GM18519 (cell line): ENCODE measurements at regions not wholly inside any gene's neighbourhood (a gene's known extent, or its start where the extent isn't known, plus 50 kb on each side); places are given as distances from the start of the nearest gene placed in this dataset.
A peak's percentile ranks its signal among the peaks of the same experiment; 100 is the strongest.

ENCODE experiments used
- ATAC-seq: cut with Tn5 transposase; IDR thresholded peaks from one replicate; pipeline ENCODE4 v1.9.1; 2021; ENCODE audit warnings: mild to moderate bottlenecking, moderate library complexity; ENCODE audit not compliant: unreplicated experiment, low FRiP score

GRCh38 chr6:141594874-141595273 is 537.9 kb upstream of the GJE1 start:
- no peak for ATAC-seq

DNA sequence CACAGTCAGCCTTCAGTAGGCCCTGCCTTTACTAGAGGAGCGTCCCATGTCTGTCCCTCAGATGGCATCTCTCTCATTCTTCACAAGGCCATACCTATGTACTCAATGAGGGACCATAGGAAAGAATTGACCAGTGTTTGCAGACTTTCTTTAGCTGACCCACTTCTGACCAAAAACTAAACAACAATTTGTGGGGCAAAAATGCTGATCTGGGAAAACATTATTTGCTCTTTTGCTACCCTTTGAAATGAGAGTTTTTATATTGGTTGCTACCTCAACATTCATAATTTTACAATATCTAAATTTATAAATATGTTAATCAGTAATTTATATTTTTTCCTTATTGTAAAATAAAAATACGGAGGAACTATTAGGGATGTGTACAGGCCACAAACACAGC is 539.4 kb upstream of the GJE1 start:
- ATAC-seq = no peak

DNA sequence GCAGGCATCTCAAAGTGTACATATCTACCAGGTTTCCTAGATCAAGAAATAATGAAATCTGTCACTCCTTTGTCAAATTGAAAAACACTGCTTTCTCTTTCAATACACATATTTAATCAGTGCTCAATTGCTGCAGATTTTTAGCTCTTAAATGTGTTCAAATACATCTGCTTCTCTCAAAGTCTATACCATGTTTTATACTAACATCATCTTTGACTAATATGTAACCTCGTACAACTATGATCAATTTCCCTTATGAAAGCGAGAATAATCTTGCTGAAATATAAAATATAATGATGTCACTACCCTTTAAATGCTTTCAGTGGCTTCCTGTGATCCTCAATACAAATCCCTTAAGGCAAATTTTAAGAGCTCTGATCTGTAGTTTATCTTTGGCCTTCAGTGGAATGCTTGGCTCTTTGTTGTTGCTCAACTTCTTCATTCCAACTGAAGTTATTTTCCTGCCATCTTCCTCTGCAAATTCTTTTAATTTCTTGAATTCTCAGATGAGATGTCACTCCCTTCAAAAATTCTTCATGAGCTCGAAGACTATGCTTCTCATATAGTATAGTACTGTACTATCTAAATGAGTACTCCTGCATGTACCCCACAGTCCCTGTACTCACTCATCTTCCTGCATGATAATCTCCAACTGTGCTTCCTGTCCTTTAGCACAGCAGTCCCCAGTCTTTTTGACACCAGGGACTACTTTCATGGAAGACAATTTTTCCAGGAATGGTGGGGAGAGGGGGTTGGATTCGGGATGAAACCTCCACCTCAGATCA is 545.1 kb upstream of the GJE1 start:
- ATAC-seq = no peak

GRCh38 chr6:141580988-141581552 is 551.7 kb upstream of the GJE1 start:
- ATAC-seq = no peak

DNA sequence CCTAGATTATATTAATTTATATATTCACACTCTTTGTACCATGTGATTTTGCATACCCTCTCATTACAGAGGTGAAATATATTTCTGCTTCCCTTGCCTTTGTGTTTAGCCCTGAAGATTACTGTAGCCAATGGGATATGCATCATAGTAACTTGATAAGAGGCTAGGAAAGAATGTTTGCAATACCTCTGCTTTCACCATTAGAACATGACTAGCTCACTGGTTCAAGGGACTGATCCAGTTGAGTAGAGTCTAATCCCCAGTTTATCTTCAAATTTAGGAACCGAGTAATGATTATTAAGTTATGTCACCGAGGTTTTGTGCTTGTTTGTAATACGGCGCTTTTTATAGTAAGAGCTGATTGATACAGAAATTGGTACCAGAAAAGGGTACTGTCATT is 552.6 kb upstream of the GJE1 start:
- no peak for ATAC-seq

DNA sequence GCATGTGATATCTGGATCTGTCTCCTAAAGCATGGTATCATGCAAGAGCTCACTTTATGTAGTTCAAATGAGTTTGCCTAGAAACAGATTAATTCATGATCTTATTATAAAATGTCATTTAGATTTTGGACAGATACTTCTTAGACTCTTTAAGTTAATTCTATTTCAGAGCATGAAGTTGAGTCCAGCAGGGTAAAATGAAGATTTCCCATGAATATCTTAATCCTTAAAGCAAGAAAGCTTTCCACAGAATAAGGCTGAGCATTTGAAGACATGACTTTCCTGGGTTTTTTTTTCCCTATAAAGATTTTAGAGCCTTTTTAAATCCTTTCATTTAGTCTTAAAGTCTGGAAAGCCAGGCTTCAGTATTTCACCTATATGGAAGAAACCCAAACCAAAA is 556.0 kb upstream of the GJE1 start:
- no peak for ATAC-seq

DNA sequence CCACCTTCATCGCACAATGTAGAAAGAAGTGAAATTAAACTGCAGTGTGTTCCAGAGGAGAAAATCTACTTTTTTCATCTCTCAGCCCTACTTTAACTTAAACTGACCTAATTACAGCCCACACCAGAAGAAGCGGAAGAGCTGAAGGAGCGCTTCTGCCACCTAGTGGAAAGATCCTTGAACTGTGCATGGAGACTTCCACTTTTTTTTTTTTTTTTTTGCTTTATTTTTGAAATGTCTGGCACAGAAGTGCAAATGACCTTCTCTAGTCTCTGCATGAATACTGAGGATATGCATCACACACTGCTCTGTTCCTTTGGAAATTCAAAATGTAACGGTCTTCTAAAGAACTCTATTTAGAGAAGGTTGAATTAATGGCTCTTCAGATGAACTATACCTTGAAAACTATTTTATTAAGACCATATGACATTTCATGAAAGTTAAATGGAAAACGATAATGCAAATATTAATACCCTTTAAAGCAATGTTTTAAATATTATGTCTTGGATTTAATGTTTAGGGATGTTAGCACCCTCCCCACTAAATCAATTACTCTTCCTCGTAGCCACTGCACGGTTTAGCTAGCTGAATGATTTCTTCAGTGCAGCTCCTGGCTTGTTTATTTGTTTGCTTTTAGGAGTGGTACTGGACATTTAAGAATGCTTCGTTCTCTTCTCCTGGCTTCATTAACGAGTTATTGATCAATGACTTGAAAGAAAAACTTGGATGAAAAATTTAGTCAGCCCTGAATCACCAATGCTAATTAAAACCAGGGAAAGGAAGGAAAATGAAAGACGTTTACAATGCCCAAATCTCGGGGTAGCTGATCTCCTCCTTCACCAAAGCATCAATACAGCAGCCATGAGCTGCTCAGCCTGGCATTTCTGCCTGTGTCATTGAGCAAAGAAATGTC is 569.6 kb upstream of the GJE1 start:
- peak; percentile 89 for ATAC-seq

- no peak for ATAC-seq
Measured at GRCh38 chr6:141562186-141562811, 570.4 kb upstream of the GJE1 start.

- ATAC-seq = no peak
Measured at GRCh38 chr6:141561154-141561553, 571.6 kb upstream of the GJE1 start.

DNA sequence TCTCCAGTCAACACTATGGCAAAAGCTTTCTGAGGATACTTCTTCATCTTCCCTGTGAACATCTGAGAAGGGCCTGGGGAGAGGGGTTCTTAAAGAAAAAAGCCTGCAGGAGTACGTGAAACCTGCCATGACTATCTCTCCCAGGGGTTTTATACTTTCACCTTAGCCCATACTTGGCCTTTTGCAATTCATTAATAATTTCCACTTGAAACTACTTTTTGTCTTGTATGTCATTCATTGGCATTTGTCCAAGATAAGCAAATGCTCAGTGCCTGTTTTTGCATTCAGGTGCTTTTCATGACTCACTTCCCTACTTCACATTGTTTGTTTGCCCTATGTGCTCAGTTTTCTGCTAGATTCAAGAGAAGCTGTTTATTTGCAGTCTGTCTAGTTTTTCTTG is 580.3 kb upstream of the GJE1 start:
- peak; percentile 60 for ATAC-seq

GRCh38 chr6:141552031-141552430 is 580.7 kb upstream of the GJE1 start:
- no peak for ATAC-seq

GRCh38 chr6:141551318-141551717 is 581.4 kb upstream of the GJE1 start:
- ATAC-seq = no peak

- ATAC-seq = no peak
Measured at GRCh38 chr6:141550471-141550870, 582.3 kb upstream of the GJE1 start.

DNA sequence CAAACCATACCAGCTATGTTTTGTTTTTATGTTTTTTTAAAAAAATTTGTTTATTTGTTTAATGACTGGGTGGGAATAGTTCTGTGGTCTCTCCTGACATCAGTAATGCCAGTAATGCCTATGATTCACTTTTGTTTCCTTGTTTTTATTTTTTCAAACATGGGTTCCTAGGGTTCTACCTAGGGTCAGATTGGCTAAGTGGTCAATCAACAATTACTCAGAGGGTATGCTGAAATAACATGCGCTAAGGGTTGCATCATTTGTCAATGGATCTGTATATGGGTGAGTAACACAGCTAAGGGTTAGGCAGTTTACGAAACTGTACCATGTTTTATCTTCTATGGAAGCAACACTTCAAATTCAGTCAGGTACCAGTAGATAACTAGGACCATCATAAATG is 583.8 kb upstream of the GJE1 start:
- ATAC-seq = no peak

DNA sequence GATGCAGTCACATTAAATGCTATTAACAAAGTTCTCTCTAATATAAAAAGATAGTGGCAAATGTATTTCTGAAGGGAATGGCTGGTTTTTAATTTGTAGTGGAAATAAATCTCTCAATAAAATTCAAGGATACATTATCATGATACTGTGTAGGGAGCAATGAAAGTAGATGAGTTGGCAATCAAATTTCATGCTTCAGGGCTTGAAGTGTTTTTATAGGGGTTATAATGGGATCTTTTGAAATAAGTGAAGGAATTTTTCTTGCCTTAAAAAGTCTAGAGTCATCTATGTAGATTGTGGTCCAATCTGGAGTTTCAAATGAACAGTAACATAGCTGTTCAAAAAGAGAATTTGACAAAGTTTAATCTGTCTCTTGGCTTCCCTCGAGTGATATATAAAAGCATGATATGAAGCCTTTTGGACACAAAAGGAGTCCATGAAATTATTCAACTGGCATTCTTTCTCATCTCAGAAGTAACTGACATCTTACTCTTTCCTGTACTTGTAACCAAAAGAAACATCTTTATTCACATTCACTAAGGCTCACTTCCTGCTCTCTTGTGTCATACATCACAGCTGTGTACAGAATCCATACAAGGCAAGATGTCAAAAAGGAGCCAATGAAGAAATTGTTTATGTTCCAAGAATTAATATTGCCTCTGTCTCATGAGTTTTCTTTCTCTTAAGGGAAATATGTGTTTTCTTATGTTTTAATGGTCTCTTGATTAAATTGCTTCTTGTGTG is 591.0 kb upstream of the GJE1 start:
- ATAC-seq = no peak

- no peak for ATAC-seq
Measured at GRCh38 chr6:141540207-141540606, 592.5 kb upstream of the GJE1 start.

DNA sequence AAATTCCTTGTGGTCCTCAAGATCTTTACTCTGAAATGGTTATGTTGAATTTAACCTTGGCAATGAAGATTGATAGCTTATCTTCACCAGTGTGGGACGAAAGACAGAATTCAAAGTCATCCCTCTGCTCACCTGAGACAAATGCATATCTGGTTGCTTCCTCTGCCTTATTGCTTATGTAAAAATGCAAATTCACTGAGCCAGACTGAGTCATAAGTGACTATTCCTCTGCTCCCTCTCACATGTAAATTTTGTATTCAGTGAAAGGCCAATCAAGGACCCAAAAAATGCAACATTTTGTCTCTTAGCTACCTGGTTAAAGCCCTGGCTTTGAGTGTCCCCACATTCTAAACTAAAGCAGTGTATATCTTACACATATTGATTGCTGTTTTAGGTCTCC is 593.1 kb upstream of the GJE1 start:
- no peak for ATAC-seq

- no peak for ATAC-seq
Measured at GRCh38 chr6:141532211-141532610, 600.5 kb upstream of the GJE1 start.

GRCh38 chr6:141531040-141531439 is 601.7 kb upstream of the GJE1 start:
- no peak for ATAC-seq

DNA sequence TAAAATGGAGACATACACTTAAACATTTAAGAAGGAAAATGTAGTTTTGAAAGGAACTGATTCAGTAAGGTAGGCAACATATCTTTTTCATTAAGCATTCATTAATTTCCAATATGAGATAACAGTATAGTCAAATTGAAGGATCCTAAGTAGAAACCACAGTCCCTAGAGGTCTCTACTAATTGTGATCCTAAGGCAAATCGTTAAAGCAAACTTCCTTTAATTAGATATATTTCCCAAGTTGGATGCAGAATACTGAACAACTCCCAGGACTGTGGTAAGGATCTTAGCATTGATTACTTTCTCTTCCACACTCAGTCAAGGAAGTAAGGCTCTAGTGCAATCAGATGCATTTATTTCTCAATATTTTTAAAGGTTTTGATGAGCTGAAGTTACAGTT is 604.1 kb upstream of the GJE1 start:
- no peak for ATAC-seq
